HG03103 (cell line): ENCODE measurements at regions not wholly inside any gene's neighbourhood (a gene's known extent, or its start where the extent isn't known, plus 50 kb on each side); places are given as distances from the start of the nearest gene placed in this dataset.

ENCODE experiments used
- ATAC-seq: cut with Tn5 transposase; IDR thresholded peaks from one replicate; pipeline ENCODE4 v1.9.1; 2021; ENCODE audit warnings: low read depth; ENCODE audit not compliant: unreplicated experiment

- no peak for ATAC-seq
Observed at GRCh38 chr13:39232401-39232980, 194.2 kb downstream of the NHLRC3 start.

- ATAC-seq = no peak
Observed at GRCh38 chr13:39232999-39233398, 194.7 kb downstream of the NHLRC3 start.

DNA sequence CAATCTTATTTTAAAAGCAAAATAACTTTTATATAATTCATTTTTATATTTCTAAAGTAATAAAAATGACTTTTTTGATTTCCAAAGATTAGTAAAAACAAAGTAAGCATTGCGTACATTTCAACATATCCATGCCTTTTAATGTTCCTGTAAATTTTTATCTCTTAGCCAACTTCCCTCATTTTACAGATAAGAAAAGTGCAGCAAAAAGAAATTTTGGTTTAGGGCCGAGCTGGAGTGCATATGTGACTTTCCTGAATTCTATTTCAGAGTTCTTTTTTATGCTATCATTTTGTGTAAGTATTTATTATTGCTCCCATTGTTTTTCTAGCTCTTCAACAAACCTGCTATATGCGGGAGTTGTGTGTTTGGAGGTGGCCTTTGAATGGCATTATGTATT is 195.3 kb downstream of the NHLRC3 start:
- ATAC-seq = no peak

DNA sequence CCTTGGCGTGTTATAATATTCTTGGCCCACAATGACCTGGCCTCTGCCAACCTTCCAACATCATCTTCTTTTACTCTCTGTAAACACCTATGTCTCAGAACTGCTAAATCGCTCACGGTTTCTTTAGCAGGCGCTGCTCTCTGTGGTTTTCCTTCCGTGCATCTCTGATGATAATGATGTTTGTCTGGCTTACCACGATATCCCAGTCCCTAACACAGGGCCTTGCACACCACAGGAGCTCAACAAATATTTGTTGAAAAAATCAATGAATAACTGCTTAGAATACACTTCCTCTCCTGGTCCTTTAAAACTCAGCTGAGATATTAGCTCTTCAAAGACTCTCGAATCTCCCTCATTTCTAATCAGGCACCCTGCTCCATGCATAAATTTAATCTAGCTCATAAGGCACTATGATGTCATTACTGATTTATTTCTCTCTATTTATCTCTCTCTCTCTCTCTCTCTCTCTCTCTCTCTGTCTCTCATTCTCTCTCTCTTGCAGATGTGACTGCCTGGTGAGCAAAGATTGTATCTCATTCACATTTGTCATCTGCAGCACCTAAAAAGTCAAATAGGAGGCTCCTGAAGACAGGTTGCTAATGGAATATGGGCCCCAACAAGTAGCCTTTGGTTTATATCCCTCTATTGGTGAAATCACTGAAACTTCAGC is 206.4 kb downstream of the NHLRC3 start:
- ATAC-seq = no peak

DNA sequence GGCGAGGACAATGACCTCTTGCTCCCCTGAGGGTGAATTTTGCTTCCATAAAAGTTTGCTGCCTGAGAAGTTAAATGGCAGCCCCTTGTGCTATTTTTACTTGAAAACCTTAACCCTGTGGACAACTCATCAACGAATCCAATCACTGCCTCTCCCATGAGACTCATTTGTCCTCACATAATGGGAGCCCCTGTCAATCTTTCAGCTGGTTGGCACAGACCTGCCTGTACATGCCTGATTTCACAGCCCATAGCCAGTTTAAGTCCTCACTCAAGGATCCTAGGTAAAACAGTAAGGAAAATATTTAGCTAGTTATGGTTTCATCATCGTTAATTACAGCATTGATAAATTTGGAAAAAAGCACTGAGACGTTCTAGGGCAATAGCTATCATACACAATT is 207.4 kb downstream of the NHLRC3 start:
- ATAC-seq = no peak

DNA sequence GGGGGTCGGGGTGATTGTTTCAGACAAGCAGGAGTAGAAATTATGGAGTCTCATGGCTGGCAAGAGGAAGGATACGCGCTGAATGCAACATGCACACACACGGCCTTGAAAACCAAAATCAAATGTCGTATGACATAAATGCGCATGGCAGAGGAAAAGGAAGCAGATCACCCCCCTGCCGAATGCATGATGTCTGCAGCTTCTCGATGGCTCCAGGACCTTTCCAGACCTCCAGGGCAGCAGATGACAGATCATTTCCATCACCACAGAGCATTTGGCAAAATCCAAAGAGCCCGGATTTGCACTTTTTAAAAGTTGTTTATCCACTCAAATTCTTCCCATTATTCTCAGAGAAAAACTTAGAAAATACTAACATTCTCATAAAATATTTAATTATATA is 211.7 kb downstream of the NHLRC3 start:
- ATAC-seq = no peak

GRCh38 chr13:39250440-39250839 is 212.2 kb downstream of the NHLRC3 start:
- no peak for ATAC-seq

- ATAC-seq = no peak
Observed at GRCh38 chr13:39251340-39251739, 213.1 kb downstream of the NHLRC3 start.

DNA sequence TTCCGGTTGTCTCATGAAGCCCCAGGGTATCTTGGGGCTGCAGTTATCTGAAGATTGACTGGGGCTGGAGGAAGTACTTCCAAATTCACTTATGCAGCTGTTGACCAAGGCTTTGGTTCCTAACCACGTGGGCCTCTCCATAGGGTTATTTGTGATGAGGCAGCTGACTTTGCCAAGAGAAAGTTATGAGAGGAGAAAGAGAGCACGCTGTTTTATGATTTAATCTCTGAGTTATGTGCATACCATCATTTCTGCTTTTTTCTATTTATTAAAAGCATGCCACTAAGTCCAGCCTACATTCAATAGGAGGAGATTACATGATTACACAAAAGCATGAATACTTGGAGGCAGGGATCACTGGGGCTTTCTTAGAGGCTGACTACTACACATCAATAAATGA is 215.5 kb downstream of the NHLRC3 start:
- no peak for ATAC-seq

DNA sequence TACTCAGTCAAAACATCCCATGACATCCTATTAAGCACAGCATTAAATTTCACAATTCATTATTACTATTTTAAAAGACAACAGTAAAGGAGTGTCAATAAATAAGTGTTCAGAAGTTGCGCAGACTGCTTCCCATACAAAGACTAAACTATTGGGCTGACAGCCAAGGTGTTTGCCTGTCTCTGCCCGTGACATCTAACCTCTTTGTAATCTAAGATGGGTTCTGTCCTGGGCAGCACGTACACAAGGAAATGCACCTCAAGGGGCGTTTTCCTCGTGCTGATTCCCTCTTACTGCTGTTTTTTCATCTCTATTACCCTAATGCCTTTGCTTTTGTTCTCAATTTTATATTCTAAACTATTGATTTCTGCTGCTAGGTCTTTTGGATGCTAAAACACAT is 216.3 kb downstream of the NHLRC3 start:
- ATAC-seq = no peak

DNA sequence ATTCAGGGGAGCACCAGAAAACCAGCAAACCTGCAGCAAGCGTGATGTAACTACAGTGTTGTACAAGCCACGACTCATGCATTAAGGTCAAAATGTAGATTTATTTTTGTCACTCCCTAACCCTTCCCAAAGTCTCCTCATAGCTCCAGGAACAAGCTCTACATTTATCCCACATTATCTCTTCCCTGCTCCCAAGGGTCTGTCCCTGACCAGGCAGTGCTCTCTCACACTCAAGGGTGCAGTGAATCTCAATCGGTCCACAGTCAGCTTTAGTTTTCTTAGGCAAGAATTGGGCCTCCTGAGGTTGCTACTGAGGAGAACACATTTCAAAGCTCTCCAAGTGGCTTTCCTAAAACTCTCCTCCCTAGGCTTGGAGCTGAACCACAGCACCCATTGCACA is 219.4 kb downstream of the NHLRC3 start:
- ATAC-seq = no peak

DNA sequence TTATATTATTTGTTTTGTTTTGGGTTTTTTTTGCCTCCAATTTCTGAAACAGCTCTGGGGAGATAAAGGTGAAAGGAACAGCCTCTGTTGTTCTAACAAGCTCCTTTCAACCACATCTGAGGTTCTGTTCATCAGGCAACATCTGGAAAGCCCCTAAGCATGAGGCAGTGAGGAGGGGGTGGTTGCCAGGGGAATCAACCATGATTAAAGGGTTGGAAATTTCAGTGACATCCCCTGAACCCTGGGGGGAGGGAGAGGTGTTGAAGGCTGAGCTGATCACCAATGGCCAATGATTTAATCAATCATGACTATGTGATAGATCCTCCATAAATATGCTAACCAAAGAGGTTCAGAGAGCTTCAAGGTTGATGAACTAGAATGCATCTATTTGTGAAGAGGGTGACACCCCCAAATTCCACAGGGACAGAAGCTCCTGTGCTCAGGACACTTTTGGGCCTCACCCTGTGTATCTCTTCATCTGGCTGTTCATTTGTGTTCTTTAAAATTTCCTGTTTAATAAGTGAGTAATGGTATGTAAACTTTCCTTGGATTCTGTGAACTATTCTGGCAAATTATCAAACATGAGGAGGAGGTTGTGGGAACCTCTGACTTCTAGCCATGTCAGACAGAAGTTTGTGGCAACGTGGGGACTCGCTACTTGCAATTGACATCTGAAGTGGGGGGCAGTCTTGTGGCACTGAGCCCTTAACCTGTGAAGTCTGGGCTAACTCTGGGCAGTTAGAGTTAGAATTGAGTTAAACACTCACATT is 221.3 kb downstream of the NHLRC3 start:
- no peak for ATAC-seq

- peak; percentile 90 for ATAC-seq
Observed at GRCh38 chr13:39263033-39263432, 224.8 kb downstream of the NHLRC3 start.

GRCh38 chr13:39263531-39263930 is 225.3 kb downstream of the NHLRC3 start:
- ATAC-seq = no peak

- ATAC-seq = no peak
Observed at GRCh38 chr13:39266426-39266825, 228.2 kb downstream of the NHLRC3 start.

GRCh38 chr13:39268398-39268797 is 230.1 kb downstream of the NHLRC3 start:
- no peak for ATAC-seq

GRCh38 chr13:39269004-39269403 is 230.7 kb downstream of the NHLRC3 start:
- ATAC-seq = no peak

DNA sequence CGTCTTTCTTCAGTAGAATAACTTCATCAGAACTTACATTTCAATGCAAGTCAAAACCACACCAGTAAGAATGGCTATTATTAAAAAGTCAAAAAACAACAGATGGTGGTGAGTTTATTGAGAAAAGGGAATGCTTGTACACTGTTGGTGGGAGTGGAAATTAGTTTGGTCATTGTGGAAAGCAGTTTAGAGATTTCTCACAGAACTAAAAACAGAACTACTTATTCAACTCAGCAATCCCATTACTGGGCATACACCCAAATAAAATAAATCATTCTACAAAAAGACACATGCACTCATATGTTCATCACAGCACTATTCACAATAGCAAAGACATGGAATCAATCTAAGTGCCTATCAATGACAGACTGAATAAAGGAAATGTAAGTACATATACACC is 231.2 kb downstream of the NHLRC3 start:
- no peak for ATAC-seq

- no peak for ATAC-seq
Observed at GRCh38 chr13:39272994-39273393, 234.7 kb downstream of the NHLRC3 start.

DNA sequence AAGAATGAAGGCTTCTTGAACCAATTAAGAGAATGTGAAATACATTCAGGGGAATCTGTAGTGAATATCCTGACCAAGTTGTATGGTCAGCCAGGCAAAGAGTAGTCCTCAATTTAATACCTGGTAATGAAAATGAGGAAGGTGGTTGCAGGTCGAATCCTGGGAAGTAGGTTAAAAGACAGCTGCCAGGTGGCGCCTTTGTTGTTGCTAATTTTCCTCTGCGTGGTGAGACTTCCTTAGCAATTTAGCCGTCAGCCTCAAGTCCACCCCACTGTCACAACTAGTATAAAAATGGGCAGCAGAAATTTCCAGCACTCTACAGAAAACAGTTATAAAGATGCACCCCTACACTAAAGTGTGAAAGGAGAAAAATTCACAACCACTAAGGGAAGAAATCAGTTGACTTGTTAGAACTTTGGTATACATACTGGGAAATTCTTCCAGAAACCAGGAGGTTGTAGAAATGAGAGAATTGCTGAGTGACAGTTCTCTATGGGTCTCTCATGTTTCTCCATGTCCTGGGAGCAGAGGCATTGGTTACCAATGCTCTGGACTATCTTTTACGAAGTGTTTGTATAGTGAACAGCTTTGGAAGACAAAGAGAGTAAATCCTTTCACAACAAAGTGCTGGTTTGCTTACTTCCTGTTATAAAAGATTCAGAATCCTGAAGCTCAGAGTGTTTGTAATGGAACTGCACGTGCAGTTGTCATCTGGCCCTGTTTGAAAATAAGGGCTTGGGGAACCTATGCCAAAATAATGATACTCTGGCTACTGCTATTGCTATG is 235.9 kb downstream of the NHLRC3 start:
- ATAC-seq = no peak

- no peak for ATAC-seq
Observed at GRCh38 chr13:39274739-39275325, 236.6 kb downstream of the NHLRC3 start.
